ENCODE measurements at regions not wholly inside any gene's neighbourhood (a gene's known extent, or its start where the extent isn't known, plus 50 kb on each side); places are given as distances from the start of the nearest gene placed in this dataset.

- no peak for DNase-seq (ENCODE audit: low spot score)
- no peak overlapping the region for H3K9ac ChIP-seq (ENCODE audit: low read depth in 1 of 2, low read length in 2 of 2)
- no peak overlapping the region for H3K4me3 ChIP-seq (ENCODE audit: low read depth in 1 of 3, low read length in 3 of 3)
- WGBS, result 73% methylated on average over 2 of the region's 2 CpGs
- H3K27ac ChIP-seq (ENCODE audit: low read depth in 1 of 2, low read length in 2 of 2), result no peak overlapping the region
- no peaks in the 10 kb centered on the region for H3K9me3 ChIP-seq (ENCODE audit: control insufficient read depth in 4 of 4, low read length in 3 of 4)
- H3K4me1 ChIP-seq (ENCODE audit: control insufficient read depth in 4 of 4, insufficient read depth in 4 of 4, low read length in 3 of 4), result peaks cover 0 to 3% (median 0%) of the 10 kb centered on the region in 4 donors
- H3K36me3 ChIP-seq (ENCODE audit: control insufficient read depth in 4 of 4, insufficient read depth in 3 of 4, low read depth in 1 of 4, low read length in 3 of 4), result no peaks in the 10 kb centered on the region
- H3K27me3 ChIP-seq (ENCODE audit: control insufficient read depth in 4 of 4, insufficient read depth in 4 of 4, low read length in 3 of 4), result no peaks in the 10 kb centered on the region
- TF ChIP-seq CTCF (IDR thresholded peaks at IDR 0.05; ENCODE audit: low read depth, low read length, missing input control), result no peak
- TF ChIP-seq HNF4G (IDR thresholded peaks at IDR 0.05), result no peak
- TF ChIP-seq MAX (IDR thresholded peaks at IDR 0.05), result no peak
Measured at GRCh38 chr7:114102996-114103395, 184.2 kb upstream of the PPP1R3A start.

GRCh38 chr7:114102131-114102530 lies 183.3 kb upstream of the PPP1R3A start:
- Histone ChIP-seq H3K4me1 (ENCODE audit: control insufficient read depth in 4 of 4, insufficient read depth in 4 of 4, low read length in 3 of 4) (no peaks in the 10 kb centered on the region), H3K9me3 (ENCODE audit: control insufficient read depth in 4 of 4, low read length in 3 of 4) (no peaks in the 10 kb centered on the region), H3K36me3 (ENCODE audit: control insufficient read depth in 4 of 4, insufficient read depth in 3 of 4, low read depth in 1 of 4, low read length in 3 of 4) (no peaks in the 10 kb centered on the region), H3K4me3 (ENCODE audit: low read depth in 1 of 3, low read length in 3 of 3) (no peak overlapping the region), H3K27ac (ENCODE audit: low read depth in 1 of 2, low read length in 2 of 2) (no peak overlapping the region), H3K9ac (ENCODE audit: low read depth in 1 of 2, low read length in 2 of 2) (no peak overlapping the region), H3K27me3 (ENCODE audit: control insufficient read depth in 4 of 4, insufficient read depth in 4 of 4, low read length in 3 of 4) (no peaks in the 10 kb centered on the region)
- DNase-seq (ENCODE audit: low spot score), result no peak
- 97% methylated on average over 1 of the region's 1 CpG for WGBS
- TF ChIP-seq FOXA1 (IDR thresholded peaks at IDR 0.05), result no peak
- no peak for TF ChIP-seq YY1 (IDR thresholded peaks at IDR 0.05)
- TF ChIP-seq ZBTB33 (IDR thresholded peaks at IDR 0.05), result no peak
- TF ChIP-seq CTCF (IDR thresholded peaks at IDR 0.05; ENCODE audit: low read depth, low read length, missing input control), result no peak
- TF ChIP-seq GABPA (IDR thresholded peaks at IDR 0.05 in 1 of 2, conservative IDR thresholded peaks at IDR 0.05 in 1 of 2), result no peak
- TF ChIP-seq FOXA2 (IDR thresholded peaks at IDR 0.05), result no peak
- no peak for TF ChIP-seq MAX (IDR thresholded peaks at IDR 0.05)
- TF ChIP-seq ATF3 (IDR thresholded peaks at IDR 0.05), result no peak
- no peak for TF ChIP-seq SP1 (IDR thresholded peaks at IDR 0.05)
- no peak for TF ChIP-seq HNF4A (conservative IDR thresholded peaks at IDR 0.05)
- no peak for TF ChIP-seq RXRA (IDR thresholded peaks at IDR 0.05)
- TF ChIP-seq TAF1 (conservative IDR thresholded peaks at IDR 0.05), result no peak
- TF ChIP-seq HNF4G (IDR thresholded peaks at IDR 0.05), result no peak
- TF ChIP-seq REST (IDR thresholded peaks at IDR 0.05), result no peak
- no peak for TF ChIP-seq RAD21 (IDR thresholded peaks at IDR 0.05)
- TF ChIP-seq NR2F2 (IDR thresholded peaks at IDR 0.05), result no peak
- TF ChIP-seq JUND (IDR thresholded peaks at IDR 0.05), result no peak
- no peak for TF ChIP-seq EGR1 (IDR thresholded peaks at IDR 0.05; ENCODE audit: low read depth in 2 of 2)

Data from liver (tissue), 8 donors.